ENCODE measurements at regions not wholly inside any gene's neighbourhood (a gene's known extent, or its start where the extent isn't known, plus 50 kb on each side); places are given as distances from the start of the nearest gene placed in this dataset.

- TF ChIP-seq CTCF (conservative IDR thresholded peaks at IDR 0.05): no peak
- no peak for TF ChIP-seq ZFX (IDR thresholded peaks at IDR 0.05)
Measured at GRCh38 chr12:61985830-61986229, 274.4 kb upstream of the USP15 start.
